Panc1 (cell line): ENCODE measurements at regions not wholly inside any gene's neighbourhood (a gene's known extent, or its start where the extent isn't known, plus 50 kb on each side); places are given as distances from the start of the nearest gene placed in this dataset.
"Not testable (repeated sequence)": the region's sequence is repeated elsewhere in the genome, so short reads cannot be mapped to it uniquely, and the experiment has no call there.

Experiments
- POLR2AphosphoS5 ChIP-seq: IDR thresholded peaks from 2 replicates; pipeline ENCODE4 v1.6.1; 2012; ENCODE audit warnings: mild to moderate bottlenecking, low read depth, low read length, moderate library complexity
- SIN3A ChIP-seq: IDR thresholded peaks from 2 replicates; pipeline ENCODE4 v1.6.1; 2012; ENCODE audit warnings: low read depth, mild to moderate bottlenecking, low read length, moderate library complexity, borderline replicate concordance; ENCODE audit not compliant: insufficient read depth
- TCF7L2 ChIP-seq: IDR thresholded peaks from 2 replicates; pipeline ENCODE4 v1.6.1; 2011; ENCODE audit warnings: mild to moderate bottlenecking, low read depth, low read length, inconsistent platforms
- TF ChIP-seq, protein P1 (sequence below): fragments of 450-650 bp; IDR thresholded peaks from 2 replicates; pipeline ENCODE4 v1.5.1; 2017; ENCODE audit warnings: mild to moderate bottlenecking
- TF ChIP-seq, protein P2 (sequence below), 2 experiments: IDR thresholded peaks; 2 replicates each; pipeline ENCODE4 v1.6.1; 2011 to 2012; ENCODE audit warnings: low read depth in 2 of 2, control low read depth in 1 of 2, low read length in 1 of 2, mild to moderate bottlenecking in 1 of 2, moderate library complexity in 1 of 2; ENCODE audit not compliant: insufficient read depth in 1 of 2

GRCh38 chr2:131424605-131425114, 51.3 kb upstream of the TUBA3D start:
- TF ChIP-seq, protein P1, sequence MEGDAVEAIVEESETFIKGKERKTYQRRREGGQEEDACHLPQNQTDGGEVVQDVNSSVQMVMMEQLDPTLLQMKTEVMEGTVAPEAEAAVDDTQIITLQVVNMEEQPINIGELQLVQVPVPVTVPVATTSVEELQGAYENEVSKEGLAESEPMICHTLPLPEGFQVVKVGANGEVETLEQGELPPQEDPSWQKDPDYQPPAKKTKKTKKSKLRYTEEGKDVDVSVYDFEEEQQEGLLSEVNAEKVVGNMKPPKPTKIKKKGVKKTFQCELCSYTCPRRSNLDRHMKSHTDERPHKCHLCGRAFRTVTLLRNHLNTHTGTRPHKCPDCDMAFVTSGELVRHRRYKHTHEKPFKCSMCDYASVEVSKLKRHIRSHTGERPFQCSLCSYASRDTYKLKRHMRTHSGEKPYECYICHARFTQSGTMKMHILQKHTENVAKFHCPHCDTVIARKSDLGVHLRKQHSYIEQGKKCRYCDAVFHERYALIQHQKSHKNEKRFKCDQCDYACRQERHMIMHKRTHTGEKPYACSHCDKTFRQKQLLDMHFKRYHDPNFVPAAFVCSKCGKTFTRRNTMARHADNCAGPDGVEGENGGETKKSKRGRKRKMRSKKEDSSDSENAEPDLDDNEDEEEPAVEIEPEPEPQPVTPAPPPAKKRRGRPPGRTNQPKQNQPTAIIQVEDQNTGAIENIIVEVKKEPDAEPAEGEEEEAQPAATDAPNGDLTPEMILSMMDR, result not testable (repeated sequence)
- TF ChIP-seq SIN3A, POLR2AphosphoS5, TCF7L2: not testable (repeated sequence)
- TF ChIP-seq, protein P2, sequence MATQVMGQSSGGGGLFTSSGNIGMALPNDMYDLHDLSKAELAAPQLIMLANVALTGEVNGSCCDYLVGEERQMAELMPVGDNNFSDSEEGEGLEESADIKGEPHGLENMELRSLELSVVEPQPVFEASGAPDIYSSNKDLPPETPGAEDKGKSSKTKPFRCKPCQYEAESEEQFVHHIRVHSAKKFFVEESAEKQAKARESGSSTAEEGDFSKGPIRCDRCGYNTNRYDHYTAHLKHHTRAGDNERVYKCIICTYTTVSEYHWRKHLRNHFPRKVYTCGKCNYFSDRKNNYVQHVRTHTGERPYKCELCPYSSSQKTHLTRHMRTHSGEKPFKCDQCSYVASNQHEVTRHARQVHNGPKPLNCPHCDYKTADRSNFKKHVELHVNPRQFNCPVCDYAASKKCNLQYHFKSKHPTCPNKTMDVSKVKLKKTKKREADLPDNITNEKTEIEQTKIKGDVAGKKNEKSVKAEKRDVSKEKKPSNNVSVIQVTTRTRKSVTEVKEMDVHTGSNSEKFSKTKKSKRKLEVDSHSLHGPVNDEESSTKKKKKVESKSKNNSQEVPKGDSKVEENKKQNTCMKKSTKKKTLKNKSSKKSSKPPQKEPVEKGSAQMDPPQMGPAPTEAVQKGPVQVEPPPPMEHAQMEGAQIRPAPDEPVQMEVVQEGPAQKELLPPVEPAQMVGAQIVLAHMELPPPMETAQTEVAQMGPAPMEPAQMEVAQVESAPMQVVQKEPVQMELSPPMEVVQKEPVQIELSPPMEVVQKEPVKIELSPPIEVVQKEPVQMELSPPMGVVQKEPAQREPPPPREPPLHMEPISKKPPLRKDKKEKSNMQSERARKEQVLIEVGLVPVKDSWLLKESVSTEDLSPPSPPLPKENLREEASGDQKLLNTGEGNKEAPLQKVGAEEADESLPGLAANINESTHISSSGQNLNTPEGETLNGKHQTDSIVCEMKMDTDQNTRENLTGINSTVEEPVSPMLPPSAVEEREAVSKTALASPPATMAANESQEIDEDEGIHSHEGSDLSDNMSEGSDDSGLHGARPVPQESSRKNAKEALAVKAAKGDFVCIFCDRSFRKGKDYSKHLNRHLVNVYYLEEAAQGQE (IDR thresholded peaks at IDR 0.05; ENCODE audit: insufficient read depth in 1 of 2, low read depth in 2 of 2, low read length in 1 of 2), result not testable (repeated sequence)
